B cell (primary cell): ENCODE measurements at regions not wholly inside any gene's neighbourhood (a gene's known extent, or its start where the extent isn't known, plus 50 kb on each side); places are given as distances from the start of the nearest gene placed in this dataset.

Source experiments
- ATAC-seq: fragments of 200-7000 bp; cut with Tn5 transposase; one replicate; pipeline ENCODE4 v1.10.0; 2021; ENCODE audit warnings: low read depth, mild to moderate bottlenecking, moderate number of reproducible peaks, moderate library complexity
- CTCF ChIA-PET: fragments of 350-600 bp; sonication (Branson Sonifier 250); formaldehyde crosslinking; loops from one replicate; lab custom pipeline; 2021; ENCODE audit warnings: antibody characterized with exemption, inconsistent platforms; lab: Charles Lee
- POLR2A ChIA-PET: fragments of 350-600 bp; sonication (Branson Sonifier 250); formaldehyde crosslinking; loops from one replicate; lab custom pipeline; 2021; ENCODE audit warnings: antibody characterized with exemption; lab: Charles Lee
- DNase-seq: peaks from one replicate; pipeline ENCODE4 v3.0.0; 2013
- H2AFZ ChIP-seq: 2 replicates; pipeline ENCODE4 v1.6.1; 2012; ENCODE audit warnings: mild to moderate bottlenecking, low read depth, low read length; ENCODE audit not compliant: insufficient read depth, poor library complexity, severe bottlenecking
- H3K27ac ChIP-seq, 2 donors: 1 replicate in 1 of 2; 2 replicates in 1 of 2; pipeline ENCODE4 v1.5.1; 2012 to 2013; ENCODE audit warnings: low read length in 2 of 2, mild to moderate bottlenecking in 2 of 2, moderate library complexity in 1 of 2
- H3K27me3 ChIP-seq, 4 experiments: fragments of 200-600 bp in 1 of 4; sonication (generic) in 1 of 4; replicated peaks in 1 of 4; 1 replicate in 2 of 4; 2 replicates in 2 of 4; pipeline versions ENCODE4 v1.6.1 to v1.7.0; 2013 to 2016; ENCODE audit warnings: low read length in 3 of 4, mild to moderate bottlenecking in 2 of 4, mixed read lengths in 1 of 4, moderate library complexity in 1 of 4; ENCODE audit not compliant: insufficient read depth in 4 of 4, control insufficient read depth in 3 of 4; ENCODE audit errors: control extremely low read depth in 1 of 4
- H3K36me3 ChIP-seq, 2 experiments: replicated peaks in 1 of 2; 1 replicate in 1 of 2; 2 replicates in 1 of 2; pipeline versions ENCODE4 v1.6.1 to v1.7.1; 2013; ENCODE audit warnings: low read length in 1 of 2; ENCODE audit not compliant: insufficient read depth in 2 of 2, control insufficient read depth in 1 of 2; ENCODE audit errors: control extremely low read depth in 1 of 2, extremely low read depth in 1 of 2
- H3K4me1 ChIP-seq, 2 donors: fragments of 200-600 bp in 1 of 2; sonication (generic) in 1 of 2; 1 replicate in 1 of 2; 2 replicates in 1 of 2; pipeline versions ENCODE4 v1.5.1 to v1.6.1; 2013 to 2017; ENCODE audit warnings: low read length in 2 of 2; ENCODE audit not compliant: control insufficient read depth in 2 of 2, insufficient read depth in 2 of 2
- H3K4me2 ChIP-seq: replicated peaks from 2 replicates; pipeline ENCODE3; 2012; ENCODE audit warnings: mild to moderate bottlenecking, low read depth, low read length; ENCODE audit not compliant: poor library complexity, severe bottlenecking
- H3K4me3 ChIP-seq, 5 experiments: fragments of 200-600 bp in 1 of 5; sonication (generic) in 1 of 5; 1 replicate in 3 of 5; 2 replicates in 2 of 5; pipeline versions ENCODE4 v1.5.1 to v1.7.0; 2011 to 2016; ENCODE audit warnings: low read length in 4 of 5, mild to moderate bottlenecking in 4 of 5, low read depth in 2 of 5, control low read depth in 1 of 5, moderate library complexity in 1 of 5; ENCODE audit not compliant: insufficient read depth in 1 of 5; ENCODE audit errors: control extremely low read depth in 1 of 5, extremely low read depth in 1 of 5
- H3K79me2 ChIP-seq: fragments of 200-600 bp; sonication (generic); one replicate; pipeline ENCODE4 v1.6.0; 2016; ENCODE audit warnings: low read length; ENCODE audit not compliant: control insufficient read depth, insufficient read depth
- H3K9ac ChIP-seq: fragments of 200-600 bp; sonication (generic); 2 replicates; pipeline ENCODE4 v1.6.1; 2017; ENCODE audit warnings: mild to moderate bottlenecking, low read length, moderate library complexity
- H3K9me3 ChIP-seq, 3 donors: one replicate each; pipeline versions ENCODE4 v1.6.1 to v1.7.1; 2013; ENCODE audit warnings: low read length in 2 of 3; ENCODE audit not compliant: control insufficient read depth in 2 of 3, insufficient read depth in 1 of 3; ENCODE audit errors: control extremely low read depth in 1 of 3
- H4K20me1 ChIP-seq: 2 replicates; pipeline ENCODE4 v1.6.0; 2012; ENCODE audit warnings: mild to moderate bottlenecking, low read length; ENCODE audit not compliant: insufficient read depth, control insufficient read depth, poor library complexity, severe bottlenecking
- H3K27ac Mint-ChIP-seq: one replicate; pipeline ENCODE4 v1.8.0; 2021; ENCODE audit warnings: mixed read lengths
- H3K27me3 Mint-ChIP-seq: one replicate; pipeline ENCODE4 v1.8.0; 2021; ENCODE audit warnings: mixed read lengths
- H3K4me1 Mint-ChIP-seq: one replicate; pipeline ENCODE4 v1.8.0; 2021; ENCODE audit warnings: mixed read lengths
- H3K4me3 Mint-ChIP-seq: one replicate; pipeline ENCODE4 v1.8.0; 2021; ENCODE audit warnings: mixed read lengths
- H3K9me3 Mint-ChIP-seq: one replicate; pipeline ENCODE4 v1.8.0; 2022; ENCODE audit warnings: mixed read lengths; ENCODE audit not compliant: insufficient read depth
- EZH2 ChIP-seq: IDR thresholded peaks from 2 replicates; pipeline ENCODE4 v1.6.1; 2012; ENCODE audit warnings: borderline replicate concordance, low read depth, mild to moderate bottlenecking, moderate library complexity, low read length; ENCODE audit not compliant: insufficient read depth, poor library complexity, severe bottlenecking
- WGBS: methylation state at CpG from one replicate; pipeline ENCODE4 v1.1.5; 2013; ENCODE audit warnings: missing lambda C conversion rate; ENCODE audit not compliant: insufficient coverage; 5-methylcytosine and 5-hydroxymethylcytosine counted together
- intact Hi-C: fragments of 100-400 bp; cut with micrococcal nuclease; formaldehyde crosslinking; loops from one replicate; pipeline ENCODE4 v1.10.0; 2022
- TF ChIP-seq, protein P1 (sequence below): fragments of 200-600 bp; IDR thresholded peaks from one replicate; pipeline ENCODE4 v1.8.0; 2022; ENCODE audit warnings: antibody characterized with exemption, mild to moderate bottlenecking

DNA sequence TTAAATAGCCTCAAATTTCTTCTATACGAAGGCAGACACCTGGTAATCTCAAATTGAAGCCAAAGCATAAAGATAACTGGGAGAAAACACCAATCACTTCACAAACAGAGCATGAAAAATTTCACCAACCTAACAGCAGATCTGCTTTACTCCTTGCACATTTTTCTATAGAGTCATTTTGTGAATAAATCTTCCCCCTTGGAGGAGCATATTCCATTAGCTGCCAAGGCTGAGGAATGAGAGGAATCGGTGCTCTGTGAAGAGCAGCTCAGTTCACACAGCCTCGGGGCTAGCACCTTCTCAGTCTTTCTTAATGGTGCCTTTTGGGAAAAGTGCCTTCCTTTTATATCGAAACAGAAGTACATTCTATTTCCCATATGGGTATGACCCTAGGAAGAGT, 1313.7 kb upstream of the NRXN1 start:
- no peaks in the 10 kb centered on the region for H3K27me3 Mint-ChIP-seq

DNA sequence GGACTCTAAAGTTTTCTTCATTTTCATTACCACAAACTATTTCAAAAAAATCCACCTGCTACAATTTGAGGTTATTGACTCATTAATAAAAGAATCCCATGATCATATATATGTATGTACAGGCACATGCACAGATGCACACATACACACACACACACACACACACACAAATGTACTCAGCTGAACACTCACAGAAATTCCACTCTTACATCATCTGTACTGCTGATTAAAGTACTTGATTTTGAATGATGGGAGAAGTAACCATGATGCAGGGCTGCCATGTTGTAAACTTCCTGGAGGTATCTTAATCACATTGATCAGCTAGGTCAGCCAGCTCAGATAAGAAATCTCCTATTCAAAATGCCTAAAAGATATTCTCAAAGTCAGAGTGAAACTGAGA, 1313.2 kb upstream of the NRXN1 start:
- Histone ChIP-seq H3K9me3 (peaks cover 0 to under 1% (median 0%) of the 10 kb centered on the region in 3 donors), H3K9ac (no peak overlapping the region), H4K20me1 (no peaks in the 10 kb centered on the region), H3K27me3 (no peaks in the 10 kb centered on the region), H3K4me3 (no peak overlapping the region), H3K79me2 (no peaks in the 10 kb centered on the region), H3K4me1 (no peaks in the 10 kb centered on the region), H3K4me2 (no peak overlapping the region), H3K27ac (no peak overlapping the region), H3K36me3 (no peaks in the 10 kb centered on the region), H2AFZ (no peak overlapping the region)
- POLR2A ChIA-PET: no interaction called here
- Mint-ChIP-seq H3K4me1 (no peaks in the 10 kb centered on the region), H3K27me3 (no peaks in the 10 kb centered on the region), H3K4me3 (no peak overlapping the region), H3K27ac (no peak overlapping the region), H3K9me3 (no peaks in the 10 kb centered on the region)
- DNase-seq: no peak
- ATAC-seq: no peak
- CTCF ChIA-PET: no interaction called here
- intact Hi-C loops: no loop called here
- no peak for TF ChIP-seq EZH2
- TF ChIP-seq, protein P1, sequence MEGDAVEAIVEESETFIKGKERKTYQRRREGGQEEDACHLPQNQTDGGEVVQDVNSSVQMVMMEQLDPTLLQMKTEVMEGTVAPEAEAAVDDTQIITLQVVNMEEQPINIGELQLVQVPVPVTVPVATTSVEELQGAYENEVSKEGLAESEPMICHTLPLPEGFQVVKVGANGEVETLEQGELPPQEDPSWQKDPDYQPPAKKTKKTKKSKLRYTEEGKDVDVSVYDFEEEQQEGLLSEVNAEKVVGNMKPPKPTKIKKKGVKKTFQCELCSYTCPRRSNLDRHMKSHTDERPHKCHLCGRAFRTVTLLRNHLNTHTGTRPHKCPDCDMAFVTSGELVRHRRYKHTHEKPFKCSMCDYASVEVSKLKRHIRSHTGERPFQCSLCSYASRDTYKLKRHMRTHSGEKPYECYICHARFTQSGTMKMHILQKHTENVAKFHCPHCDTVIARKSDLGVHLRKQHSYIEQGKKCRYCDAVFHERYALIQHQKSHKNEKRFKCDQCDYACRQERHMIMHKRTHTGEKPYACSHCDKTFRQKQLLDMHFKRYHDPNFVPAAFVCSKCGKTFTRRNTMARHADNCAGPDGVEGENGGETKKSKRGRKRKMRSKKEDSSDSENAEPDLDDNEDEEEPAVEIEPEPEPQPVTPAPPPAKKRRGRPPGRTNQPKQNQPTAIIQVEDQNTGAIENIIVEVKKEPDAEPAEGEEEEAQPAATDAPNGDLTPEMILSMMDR: no peak

More for the DNA sequence above, 1313.7 kb upstream of the NRXN1 start:
- TF ChIP-seq, protein P1: no peak
- no peak for TF ChIP-seq EZH2
- Mint-ChIP-seq H3K4me3 (no peak overlapping the region), H3K4me1 (no peaks in the 10 kb centered on the region), H3K9me3 (no peaks in the 10 kb centered on the region), H3K27ac (no peak overlapping the region)
- ATAC-seq: no peak
- intact Hi-C loops: no loop called here
- no peaks in the 10 kb centered on the region for H3K9me3 ChIP-seq
- WGBS: no CpG with 5 or more reads among the region's 4 CpGs
- ChIA-PET POLR2A (no interaction called here), CTCF (no interaction called here)
- H3K4me3 ChIP-seq: no peak overlapping the region
- no peak overlapping the region for H2AFZ ChIP-seq
- H4K20me1 ChIP-seq: no peaks in the 10 kb centered on the region
- no peak overlapping the region for H3K9ac ChIP-seq
- DNase-seq: no peak
- H3K79me2 ChIP-seq: no peaks in the 10 kb centered on the region
- no peaks in the 10 kb centered on the region for H3K27me3 ChIP-seq
- H3K36me3 ChIP-seq: no peaks in the 10 kb centered on the region
- H3K27ac ChIP-seq: no peak overlapping the region
- no peak overlapping the region for H3K4me2 ChIP-seq
- no peaks in the 10 kb centered on the region for H3K4me1 ChIP-seq
